ENCODE measurements at regions not wholly inside any gene's neighbourhood (a gene's known extent, or its start where the extent isn't known, plus 50 kb on each side); places are given as distances from the start of the nearest gene placed in this dataset.

DNA sequence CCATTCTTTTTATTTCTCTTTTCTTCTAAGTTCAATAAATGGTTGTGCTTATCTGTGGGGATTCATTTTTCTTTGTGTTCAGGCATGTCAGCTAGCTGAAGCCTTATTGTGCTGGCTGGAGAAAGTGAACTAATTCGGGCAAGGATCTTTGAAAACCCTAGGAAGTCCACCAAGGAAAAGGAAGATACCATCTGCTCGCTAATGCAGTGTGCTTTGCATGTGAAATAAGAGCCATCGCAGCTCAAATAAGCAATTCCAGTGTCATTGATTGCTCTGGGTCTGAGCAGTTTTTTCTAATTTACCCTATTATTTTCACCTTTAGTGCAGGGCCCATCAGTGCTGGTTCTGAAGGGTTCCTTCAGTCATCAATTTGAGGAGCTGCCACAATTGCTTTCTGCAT, 309.4 kb upstream of the SOX4 start:
- TF ChIP-seq, protein P1, sequence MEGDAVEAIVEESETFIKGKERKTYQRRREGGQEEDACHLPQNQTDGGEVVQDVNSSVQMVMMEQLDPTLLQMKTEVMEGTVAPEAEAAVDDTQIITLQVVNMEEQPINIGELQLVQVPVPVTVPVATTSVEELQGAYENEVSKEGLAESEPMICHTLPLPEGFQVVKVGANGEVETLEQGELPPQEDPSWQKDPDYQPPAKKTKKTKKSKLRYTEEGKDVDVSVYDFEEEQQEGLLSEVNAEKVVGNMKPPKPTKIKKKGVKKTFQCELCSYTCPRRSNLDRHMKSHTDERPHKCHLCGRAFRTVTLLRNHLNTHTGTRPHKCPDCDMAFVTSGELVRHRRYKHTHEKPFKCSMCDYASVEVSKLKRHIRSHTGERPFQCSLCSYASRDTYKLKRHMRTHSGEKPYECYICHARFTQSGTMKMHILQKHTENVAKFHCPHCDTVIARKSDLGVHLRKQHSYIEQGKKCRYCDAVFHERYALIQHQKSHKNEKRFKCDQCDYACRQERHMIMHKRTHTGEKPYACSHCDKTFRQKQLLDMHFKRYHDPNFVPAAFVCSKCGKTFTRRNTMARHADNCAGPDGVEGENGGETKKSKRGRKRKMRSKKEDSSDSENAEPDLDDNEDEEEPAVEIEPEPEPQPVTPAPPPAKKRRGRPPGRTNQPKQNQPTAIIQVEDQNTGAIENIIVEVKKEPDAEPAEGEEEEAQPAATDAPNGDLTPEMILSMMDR (IDR thresholded peaks at IDR 0.05), result no peak
- no peak for TF ChIP-seq POLR2A (IDR thresholded peaks at IDR 0.05)
- no peak for TF ChIP-seq POLR2AphosphoS5 (IDR thresholded peaks at IDR 0.05)
